ENCODE measurements at regions not wholly inside any gene's neighbourhood (a gene's known extent, or its start where the extent isn't known, plus 50 kb on each side); places are given as distances from the start of the nearest gene placed in this dataset.

GRCh38 chr10:44685220-44685619 is 225.9 kb upstream of the TMEM72 start:
- DNase-seq (ENCODE audit: low read depth) = no peak

GRCh38 chr10:44685747-44686146 is 225.4 kb upstream of the TMEM72 start:
- DNase-seq (ENCODE audit: low read depth) = no peak

GRCh38 chr10:44689368-44689767 is 221.8 kb upstream of the TMEM72 start:
- peak; percentile 47 for DNase-seq (ENCODE audit: low read depth)

GRCh38 chr10:44696496-44696895 is 214.6 kb upstream of the TMEM72 start:
- DNase-seq (ENCODE audit: low read depth) = peak; percentile 95

GRCh38 chr10:44697116-44697515 is 214.0 kb upstream of the TMEM72 start:
- DNase-seq (ENCODE audit: low read depth) = peak; percentile 72

GRCh38 chr10:44702531-44702930 is 208.6 kb upstream of the TMEM72 start:
- no peak for DNase-seq (ENCODE audit: low read depth)

- peak; percentile 92 for DNase-seq (ENCODE audit: low read depth)
These were observed 207.6 kb upstream of the TMEM72 start for GRCh38 chr10:44703241-44704155.

GRCh38 chr10:44704616-44705015 is 206.5 kb upstream of the TMEM72 start:
- DNase-seq (ENCODE audit: low read depth) = no peak

- peak; percentile 99 for DNase-seq (ENCODE audit: low read depth)
These were observed 204.4 kb upstream of the TMEM72 start for GRCh38 chr10:44706745-44707144.

- DNase-seq (ENCODE audit: low read depth) = no peak
These were observed 197.8 kb upstream of the TMEM72 start for GRCh38 chr10:44713307-44713706.

- no peak for DNase-seq (ENCODE audit: low read depth)
These were observed 196.7 kb upstream of the TMEM72 start for GRCh38 chr10:44714451-44714850.

- DNase-seq (ENCODE audit: low read depth) = peak; percentile 86
These were observed 196.0 kb upstream of the TMEM72 start for GRCh38 chr10:44715136-44715535.

- DNase-seq (ENCODE audit: low read depth) = no peak
These were observed 194.6 kb upstream of the TMEM72 start for GRCh38 chr10:44716470-44717015.

GRCh38 chr10:44723082-44723481 is 188.1 kb upstream of the TMEM72 start:
- DNase-seq (ENCODE audit: low read depth) = no peak

- peak; percentile 98 for DNase-seq (ENCODE audit: low read depth)
These were observed 187.4 kb upstream of the TMEM72 start for GRCh38 chr10:44723619-44724325.

- peak; percentile 96 for DNase-seq (ENCODE audit: low read depth)
These were observed 186.5 kb upstream of the TMEM72 start for GRCh38 chr10:44724415-44725174.

- DNase-seq (ENCODE audit: low read depth) = peak; percentile 77
These were observed 185.7 kb upstream of the TMEM72 start for GRCh38 chr10:44725404-44725803.

GRCh38 chr10:44731283-44731682 is 179.9 kb upstream of the TMEM72 start:
- peak; percentile 26 for DNase-seq (ENCODE audit: low read depth)

- DNase-seq (ENCODE audit: low read depth) = no peak
These were observed 177.3 kb upstream of the TMEM72 start for GRCh38 chr10:44733501-44734488.

GRCh38 chr10:44742248-44742647 is 168.9 kb upstream of the TMEM72 start:
- no peak for DNase-seq (ENCODE audit: low read depth)

- no peak for DNase-seq (ENCODE audit: low read depth)
These were observed 167.6 kb upstream of the TMEM72 start for GRCh38 chr10:44743535-44743934.
